ENCODE measurements at regions not wholly inside any gene's neighbourhood (a gene's known extent, or its start where the extent isn't known, plus 50 kb on each side); places are given as distances from the start of the nearest gene placed in this dataset.

- DNase-seq (ENCODE audit: low read depth in 4 of 4, low spot score in 3 of 4), result no peak
Measured at GRCh38 chr18:2482706-2483475, 88.4 kb downstream of the METTL4 start.

- peak in 3 of 4 donors; percentile 31 to 47 (median 47) for DNase-seq (ENCODE audit: low read depth in 4 of 4, low spot score in 3 of 4)
Measured at GRCh38 chr18:2485983-2486382, 85.3 kb downstream of the METTL4 start.

GRCh38 chr18:2486426-2486825 is 84.9 kb downstream of the METTL4 start:
- peak in 3 of 4 donors; percentile 14 to 18 (median 16) for DNase-seq (ENCODE audit: low read depth in 4 of 4, low spot score in 3 of 4)
